HepG2 (cell line): ENCODE measurements at regions not wholly inside any gene's neighbourhood (a gene's known extent, or its start where the extent isn't known, plus 50 kb on each side); places are given as distances from the start of the nearest gene placed in this dataset.

Experiments used
- ATAC-seq: fragments of 200-7000 bp; cut with Tn5 transposase; 3 replicates; pipeline ENCODE4 v1.9.1; 2020; ENCODE audit warnings: mild to moderate bottlenecking, moderate library complexity
- BruUV-seq: library from RNA; stranded (reverse); fragments of 400-500 nt; replicated peaks from 2 replicates; lab custom pipeline; 2021; lab: Mats Ljungman, UMichigan
- CTCF ChIA-PET: fragments of 300-600 bp; formaldehyde crosslinking; extraction: SDS; loops from one replicate; lab custom pipeline; 2021; ENCODE audit warnings: low total read pairs, inconsistent platforms, low intra/inter-chr PET ratio; lab: Yijun Ruan, JAX
- POLR2A ChIA-PET: fragments of 350-600 bp; sonication (Branson Sonifier 250); formaldehyde crosslinking; loops from one replicate; lab custom pipeline; 2020; ENCODE audit warnings: antibody characterized with exemption, inconsistent platforms; lab: Yijun Ruan, JAX
- DNase-seq: peaks from one replicate; pipeline ENCODE4 v3.0.0-alpha.2; 2015; ENCODE audit warnings: low spot score
- FAIRE-seq: peaks from 3 replicates; lab custom pipeline; 2011; peaks lifted over from hg19 to GRCh38; lab: Jason Lieb, UNC
- H2AFZ ChIP-seq: one replicate; pipeline ENCODE4 v1.6.1; 2011; ENCODE audit warnings: low read length, inconsistent platforms
- H3K27ac ChIP-seq: fragments of 300-600 bp; 3 replicates; pipeline ENCODE4 v1.8.0; 2011; ENCODE audit warnings: mixed run types, mild to moderate bottlenecking, mixed read lengths, low read length, inconsistent platforms; ENCODE audit not compliant: insufficient read depth; ENCODE audit errors: extremely low read length
- H3K27me3 ChIP-seq, 2 experiments: fragments of 200-600 bp in 1 of 2; 2 replicates in 1 of 2; 3 replicates in 1 of 2; pipeline versions ENCODE4 v1.6.0 to v1.8.0; 2011; ENCODE audit warnings: low read length in 2 of 2, mild to moderate bottlenecking in 2 of 2, moderate library complexity in 2 of 2, inconsistent platforms in 1 of 2; ENCODE audit not compliant: insufficient read depth in 2 of 2, control insufficient read depth in 1 of 2
- H3K36me3 ChIP-seq, 2 experiments: fragments of 200-600 bp in 1 of 2; replicated peaks in 1 of 2; 2 replicates in 1 of 2; 3 replicates in 1 of 2; pipeline versions ENCODE4 v1.5.1 to v1.8.0; 2011; ENCODE audit warnings: low read length in 2 of 2, inconsistent platforms in 1 of 2; ENCODE audit not compliant: insufficient read depth in 2 of 2, control insufficient read depth in 1 of 2
- H3K4me1 ChIP-seq: 2 replicates; pipeline ENCODE4 v1.5.1; 2012; ENCODE audit warnings: low read length, inconsistent platforms; ENCODE audit not compliant: insufficient read depth
- H3K4me2 ChIP-seq: 2 replicates; pipeline ENCODE4 v1.6.0; 2011; ENCODE audit warnings: low read depth, low read length, inconsistent platforms
- H3K4me3 ChIP-seq, 3 experiments: fragments of 200-600 bp in 1 of 3; sonication (generic), shearing (Covaris generic) in 1 of 3; replicated peaks in 1 of 3; 2 replicates each; pipeline ENCODE4 v1.5.1; 2011 to 2016; ENCODE audit warnings: low read length in 3 of 3, inconsistent platforms in 2 of 3, low read depth in 2 of 3, mild to moderate bottlenecking in 2 of 3, control low read depth in 1 of 3, mixed read lengths in 1 of 3; ENCODE audit not compliant: insufficient read depth in 1 of 3
- H3K79me2 ChIP-seq: one replicate; pipeline ENCODE4 v1.6.1; 2011; ENCODE audit warnings: low read length, inconsistent platforms; ENCODE audit not compliant: insufficient read depth
- H3K9ac ChIP-seq: 2 replicates; pipeline ENCODE4 v1.6.0; 2011; ENCODE audit warnings: mild to moderate bottlenecking, low read depth, low read length, inconsistent platforms; ENCODE audit not compliant: insufficient read depth
- H3K9me3 ChIP-seq: 2 replicates; pipeline ENCODE4 v1.5.1; 2012; ENCODE audit warnings: mild to moderate bottlenecking, low read length
- H4K20me1 ChIP-seq: 2 replicates; pipeline ENCODE4 v1.6.0; 2011; ENCODE audit warnings: inconsistent platforms, mild to moderate bottlenecking, low read length, moderate library complexity; ENCODE audit not compliant: insufficient read depth
- CTCF ChIP-seq: sonication (generic); formaldehyde crosslinking; IDR thresholded peaks from 2 replicates; pipeline ENCODE4 v1.5.0; 2020; ENCODE audit warnings: mild to moderate bottlenecking, missing genetic modification reagents, moderate library complexity
- EHMT2 ChIP-seq: fragments of 200-600 bp; sonication (generic); IDR thresholded peaks from 2 replicates; pipeline ENCODE4 v1.7.0; 2017; ENCODE audit warnings: antibody characterized with exemption, low read depth, low read length, borderline replicate concordance
- FOXK2 ChIP-seq: fragments of 450-650 bp; IDR thresholded peaks from 2 replicates; pipeline ENCODE4 v1.6.1; 2016
- MZF1 ChIP-seq: sonication (generic); formaldehyde crosslinking; IDR thresholded peaks from 2 replicates; pipeline ENCODE4 v1.8.1; 2023; ENCODE audit warnings: mild to moderate bottlenecking, missing genetic modification reagents, borderline replicate concordance
- NONO ChIP-seq, 2 experiments: fragments of 450-650 bp in 1 of 2; sonication (generic) in 1 of 2; formaldehyde crosslinking in 1 of 2; IDR thresholded peaks in 1 of 2; conservative IDR thresholded peaks in 1 of 2; 2 replicates each; pipeline versions ENCODE4 v1.6.1 to v1.8.0; 2017 to 2022; ENCODE audit warnings: mild to moderate bottlenecking in 1 of 2, missing genetic modification reagents in 1 of 2, moderate library complexity in 1 of 2
- RXRA ChIP-seq: sonication (generic); formaldehyde crosslinking; IDR thresholded peaks from 2 replicates; pipeline ENCODE4 v1.5.1; 2020; ENCODE audit warnings: missing genetic modification reagents
- SP140L ChIP-seq: sonication (generic); formaldehyde crosslinking; IDR thresholded peaks from 2 replicates; pipeline ENCODE4 v1.4.0; 2020; ENCODE audit warnings: missing genetic modification reagents, borderline replicate concordance
- STAG1 ChIP-seq: sonication (generic); formaldehyde crosslinking; IDR thresholded peaks from 2 replicates; pipeline ENCODE4 v1.4.0; 2020; ENCODE audit warnings: missing genetic modification reagents
- U2AF2 ChIP-seq: fragments of 200-400 bp; formaldehyde crosslinking; IDR thresholded peaks from 2 replicates; pipeline ENCODE4 v1.6.1; 2017; ENCODE audit warnings: low read depth, mild to moderate bottlenecking, low read length
- ZNF143 ChIP-seq: sonication (generic); formaldehyde crosslinking; IDR thresholded peaks from 2 replicates; pipeline ENCODE4 v1.4.0; 2020; ENCODE audit warnings: missing genetic modification reagents
- ZNF230 ChIP-seq: sonication (generic); formaldehyde crosslinking; IDR thresholded peaks from 2 replicates; pipeline ENCODE4 v1.4.0; 2020; ENCODE audit warnings: mild to moderate bottlenecking, missing genetic modification reagents
- ZNF607 ChIP-seq: sonication (generic); formaldehyde crosslinking; IDR thresholded peaks from 2 replicates; pipeline ENCODE4 v1.5.1; 2020; ENCODE audit warnings: missing genetic modification reagents, mild to moderate bottlenecking, borderline replicate concordance
- ZNF761 ChIP-seq: sonication (generic); formaldehyde crosslinking; conservative IDR thresholded peaks from 2 replicates; pipeline ENCODE4 v1.4.0; 2020; ENCODE audit warnings: mild to moderate bottlenecking, missing genetic modification reagents
- WGBS: methylation state at CpG from one replicate; pipeline ENCODE4 v1.1.6; 2017; ENCODE audit warnings: low lambda C conversion rate; 5-methylcytosine and 5-hydroxymethylcytosine counted together
- in situ Hi-C: cut with HindIII; loops from 2 replicates; pipeline ENCODE4 v1.10.0; 2017; ENCODE audit warnings: low pct_unique_long_range_greater_than_20kb; ENCODE audit not compliant: extremely low pct_ligation_motif_present
- intact Hi-C: fragments of 100-400 bp; cut with micrococcal nuclease; formaldehyde crosslinking; loops from one replicate; pipeline ENCODE4 v1.10.0; 2022; ENCODE audit not compliant: unreplicated experiment

DNA sequence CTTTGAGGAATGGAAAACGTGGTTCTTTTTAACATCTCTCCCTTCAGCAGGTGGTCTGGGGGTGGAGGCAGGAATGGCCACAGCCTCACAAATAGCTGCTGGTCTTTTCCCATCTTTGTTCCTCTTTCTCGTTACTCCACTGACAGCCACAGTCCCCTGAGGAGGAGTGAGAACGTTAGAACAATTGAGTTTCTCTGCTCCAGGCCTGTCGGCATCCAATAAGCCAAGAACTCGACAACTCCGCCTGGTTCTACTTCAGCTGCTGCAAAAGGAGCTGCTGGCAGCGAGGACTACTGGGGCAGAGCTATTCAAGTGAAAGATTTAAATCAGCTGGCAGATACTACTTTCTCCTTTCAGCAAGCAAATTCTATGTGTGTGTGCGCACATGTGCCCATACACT is 169.5 kb upstream of the GALNT2 start:
- H3K4me2 ChIP-seq = no peak overlapping the region
- DNase-seq (no peak), FAIRE-seq (no peak), ATAC-seq (no peak)
- no peak for TF ChIP-seq ZNF761
- TF ChIP-seq MZF1 (CRISPR knock-in tag) = no peak
- no peak for TF ChIP-seq ZNF607 (CRISPR knock-in tag)
- WGBS = 27% methylated on average over 8 of the region's 8 CpGs
- CTCF ChIA-PET = no interaction called here
- H3K79me2 ChIP-seq = no peaks in the 10 kb centered on the region
- no peaks in the 10 kb centered on the region for H4K20me1 ChIP-seq
- H2AFZ ChIP-seq = no peak overlapping the region
- H3K9me3 ChIP-seq = no peaks in the 10 kb centered on the region
- in situ Hi-C loops = no loop called here
- no peak overlapping the region for H3K27ac ChIP-seq
- peaks cover 5% of the 10 kb centered on the region for H3K4me1 ChIP-seq
- intact Hi-C loops = no loop called here
- POLR2A ChIA-PET = no interaction called here
- H3K36me3 ChIP-seq = no peaks in the 10 kb centered on the region
- BruUV-seq = no TSS peak
- peaks cover 0 to 12% of the 10 kb centered on the region in 2 experiments; a peak in 2 of 5 replicates for H3K27me3 ChIP-seq
- H3K4me3 ChIP-seq = no peak overlapping the region
- no peak overlapping the region for H3K9ac ChIP-seq

GRCh38 chr1:229900220-229900619 is 166.8 kb upstream of the GALNT2 start:
- no peak overlapping the region for H3K4me3 ChIP-seq
- 36% methylated on average over 1 of the region's 1 CpG for WGBS
- no peaks in the 10 kb centered on the region for H3K79me2 ChIP-seq
- POLR2A ChIA-PET = no interaction called here
- BruUV-seq = no TSS peak
- no peak overlapping the region for H2AFZ ChIP-seq
- TF ChIP-seq RXRA (no peak), U2AF2 (no peak), ZNF230 (CRISPR knock-in tag) (no peak), EHMT2 (no peak), ZNF607 (CRISPR knock-in tag) (no peak), ZNF143 (CRISPR knock-in tag) (no peak), SP140L (CRISPR knock-in tag) (no peak), STAG1 (CRISPR knock-in tag) (peak; percentile 14; the same call in 1 of the 2 replicates), FOXK2 (no peak), CTCF (0 out of 2 replicates have a peak, but pooled peaks have one; percentile 9), NONO (IDR thresholded peaks at IDR 0.05) (no peak), NONO (CRISPR knock-in tag; conservative IDR thresholded peaks at IDR 0.05) (no peak)
- no peaks in the 10 kb centered on the region for H3K36me3 ChIP-seq
- CTCF ChIA-PET = no interaction called here
- DNase-seq (no peak), ATAC-seq (no peak), FAIRE-seq (no peak)
- no peaks in the 10 kb centered on the region for H4K20me1 ChIP-seq
- H3K4me2 ChIP-seq = no peak overlapping the region
- no peaks in the 10 kb centered on the region for H3K4me1 ChIP-seq
- H3K27me3 ChIP-seq = peaks cover 0 to 12% of the 10 kb centered on the region in 2 experiments; a peak in 2 of 5 replicates
- H3K9me3 ChIP-seq = no peaks in the 10 kb centered on the region
- H3K9ac ChIP-seq = no peak overlapping the region
- H3K27ac ChIP-seq = no peak overlapping the region
- intact Hi-C loops (no loop called here), in situ Hi-C loops (no loop called here)
